Sigmoid colon (tissue), 4 donors: ENCODE measurements at regions not wholly inside any gene's neighbourhood (a gene's known extent, or its start where the extent isn't known, plus 50 kb on each side); places are given as distances from the start of the nearest gene placed in this dataset.

Experiments
- EP300 ChIP-seq, 4 donors: sonication (generic); formaldehyde crosslinking; IDR thresholded peaks; one replicate each; pipeline ENCODE4 v1.6.1; 2017; ENCODE audit warnings: antibody characterized with exemption in 4 of 4
- TF ChIP-seq, protein P1 (sequence below), 4 experiments: fragments of 450-650 bp in 3 of 4; fragments of 200-600 bp in 1 of 4; IDR thresholded peaks; one replicate each; pipeline ENCODE4 v1.5.1; 2016 to 2019; ENCODE audit warnings: antibody characterized with exemption in 4 of 4, mild to moderate bottlenecking in 3 of 4, moderate library complexity in 2 of 4

DNA sequence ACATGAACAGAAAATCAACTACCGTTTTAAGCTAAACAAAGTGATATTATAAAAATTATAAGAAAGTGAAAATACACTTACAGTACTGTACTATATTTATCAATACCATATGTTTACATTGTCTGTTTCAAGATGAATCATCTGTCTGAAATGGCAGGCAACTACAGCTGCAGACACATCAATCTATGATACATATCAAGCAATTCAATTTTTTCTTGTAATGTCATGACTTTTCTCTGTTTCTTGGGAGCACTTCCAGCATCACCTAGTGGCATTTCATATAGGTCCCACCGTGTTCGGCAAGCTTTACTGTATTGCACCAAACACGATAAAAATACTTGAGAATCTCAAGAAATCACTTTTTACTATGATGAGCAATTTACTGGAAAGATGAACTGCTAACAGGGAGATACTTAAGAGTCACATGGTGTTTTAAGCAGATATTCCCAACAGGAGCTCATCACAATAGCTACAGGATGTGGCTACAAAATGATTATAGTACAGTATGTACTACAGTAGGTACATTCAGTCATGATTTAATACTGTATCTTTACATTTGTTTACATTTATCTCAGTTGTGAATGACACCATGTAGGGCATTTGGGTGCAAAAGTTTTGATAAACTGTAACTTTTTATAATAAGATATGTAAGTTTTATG lies 207.4 kb downstream of the ADAM29 start:
- TF ChIP-seq, protein P1, sequence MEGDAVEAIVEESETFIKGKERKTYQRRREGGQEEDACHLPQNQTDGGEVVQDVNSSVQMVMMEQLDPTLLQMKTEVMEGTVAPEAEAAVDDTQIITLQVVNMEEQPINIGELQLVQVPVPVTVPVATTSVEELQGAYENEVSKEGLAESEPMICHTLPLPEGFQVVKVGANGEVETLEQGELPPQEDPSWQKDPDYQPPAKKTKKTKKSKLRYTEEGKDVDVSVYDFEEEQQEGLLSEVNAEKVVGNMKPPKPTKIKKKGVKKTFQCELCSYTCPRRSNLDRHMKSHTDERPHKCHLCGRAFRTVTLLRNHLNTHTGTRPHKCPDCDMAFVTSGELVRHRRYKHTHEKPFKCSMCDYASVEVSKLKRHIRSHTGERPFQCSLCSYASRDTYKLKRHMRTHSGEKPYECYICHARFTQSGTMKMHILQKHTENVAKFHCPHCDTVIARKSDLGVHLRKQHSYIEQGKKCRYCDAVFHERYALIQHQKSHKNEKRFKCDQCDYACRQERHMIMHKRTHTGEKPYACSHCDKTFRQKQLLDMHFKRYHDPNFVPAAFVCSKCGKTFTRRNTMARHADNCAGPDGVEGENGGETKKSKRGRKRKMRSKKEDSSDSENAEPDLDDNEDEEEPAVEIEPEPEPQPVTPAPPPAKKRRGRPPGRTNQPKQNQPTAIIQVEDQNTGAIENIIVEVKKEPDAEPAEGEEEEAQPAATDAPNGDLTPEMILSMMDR (IDR thresholded peaks at IDR 0.05): no peak
- TF ChIP-seq EP300 (IDR thresholded peaks at IDR 0.05): no peak
